Keratinocyte (primary cell): ENCODE measurements at regions not wholly inside any gene's neighbourhood (a gene's known extent, or its start where the extent isn't known, plus 50 kb on each side); places are given as distances from the start of the nearest gene placed in this dataset.

Experiments used
- DNase-seq: peaks from one replicate; pipeline ENCODE4 v3.0.0-alpha.2; 2011; ENCODE audit warnings: low read depth, missing footprints, low spot score
- FAIRE-seq: peaks from 2 replicates; lab custom pipeline; 2011; peaks lifted over from hg19 to GRCh38; lab: Jason Lieb, UNC
- H2AFZ ChIP-seq: 2 replicates; pipeline ENCODE4 v1.6.0; 2012; ENCODE audit warnings: low read length, control low read depth, inconsistent platforms; ENCODE audit not compliant: control insufficient read depth
- H3K27ac ChIP-seq: 2 replicates; pipeline ENCODE4 v1.5.1; 2011; ENCODE audit warnings: low read length; ENCODE audit not compliant: control insufficient read depth, insufficient read depth
- H3K27me3 ChIP-seq: 3 replicates; pipeline ENCODE4 v1.6.0; 2011; ENCODE audit warnings: low read length; ENCODE audit not compliant: control insufficient read depth, insufficient read depth; ENCODE audit errors: extremely low read depth
- H3K36me3 ChIP-seq, 2 experiments: 2 replicates in 1 of 2; 3 replicates in 1 of 2; pipeline ENCODE4 v1.5.1; 2011; ENCODE audit warnings: low read length in 2 of 2, mild to moderate bottlenecking in 1 of 2; ENCODE audit not compliant: control insufficient read depth in 2 of 2, insufficient read depth in 2 of 2; ENCODE audit errors: extremely low read depth in 1 of 2
- H3K4me1 ChIP-seq: 3 replicates; pipeline ENCODE4 v1.5.1; 2011; ENCODE audit warnings: low read length; ENCODE audit not compliant: control insufficient read depth, insufficient read depth; ENCODE audit errors: extremely low read depth
- H3K4me2 ChIP-seq: 3 replicates; pipeline ENCODE4 v1.6.0; 2011; ENCODE audit warnings: low read depth, low read length; ENCODE audit not compliant: control insufficient read depth, insufficient read depth; ENCODE audit errors: extremely low read depth
- H3K4me3 ChIP-seq, 3 experiments: fragments of 200-600 bp in 1 of 3; sonication (generic) in 1 of 3; 2 replicates in 2 of 3; 3 replicates in 1 of 3; pipeline ENCODE4 v1.5.1; 2011 to 2016; ENCODE audit warnings: low read length in 3 of 3, mild to moderate bottlenecking in 3 of 3, control low read depth in 2 of 3, inconsistent platforms in 1 of 3, low read depth in 1 of 3, mixed read lengths in 1 of 3, mixed run types in 1 of 3, moderate library complexity in 1 of 3; ENCODE audit not compliant: control insufficient read depth in 2 of 3, insufficient read depth in 2 of 3; ENCODE audit errors: extremely low read depth in 1 of 3
- H3K79me2 ChIP-seq: 2 replicates; pipeline ENCODE4 v1.6.0; 2012; ENCODE audit warnings: low read length; ENCODE audit not compliant: control insufficient read depth, insufficient read depth
- H3K9ac ChIP-seq: 3 replicates; pipeline ENCODE4 v1.6.0; 2011; ENCODE audit warnings: low read length; ENCODE audit not compliant: control insufficient read depth, insufficient read depth; ENCODE audit errors: extremely low read depth
- H3K9me1 ChIP-seq: 3 replicates; pipeline ENCODE4 v1.6.0; 2011; ENCODE audit warnings: low read length; ENCODE audit not compliant: control insufficient read depth, insufficient read depth; ENCODE audit errors: extremely low read depth
- H3K9me3 ChIP-seq: 2 replicates; pipeline ENCODE4 v1.5.1; 2012; ENCODE audit warnings: low read depth, low read length; ENCODE audit not compliant: control insufficient read depth
- H4K20me1 ChIP-seq: 3 replicates; pipeline ENCODE4 v1.6.0; 2011; ENCODE audit warnings: low read length; ENCODE audit not compliant: control insufficient read depth, insufficient read depth; ENCODE audit errors: extremely low read depth
- CTCF ChIP-seq, 3 experiments: IDR thresholded peaks in 1 of 3; conservative IDR thresholded peaks in 1 of 3; optimal IDR thresholded peaks in 1 of 3; 2 replicates in 2 of 3; 3 replicates in 1 of 3; pipeline versions ENCODE3 to v1.5.1; 2011; ENCODE audit warnings: low read length in 3 of 3, mild to moderate bottlenecking in 3 of 3, moderate library complexity in 2 of 3, control low read depth in 1 of 3, inconsistent platforms in 1 of 3; ENCODE audit not compliant: insufficient read depth in 2 of 3; ENCODE audit errors: extremely low read depth in 1 of 3
- EZH2 ChIP-seq: IDR thresholded peaks from one replicate; pipeline ENCODE4 v1.6.1; 2012; ENCODE audit warnings: inconsistent platforms, mild to moderate bottlenecking, low read length, moderate library complexity
- dilution Hi-C: fragments of 300-500 bp; cut with MboI; formaldehyde crosslinking; loops from one replicate; pipeline ENCODE4 v1.7.0; 2020; ENCODE audit warnings: low sequenced_read_pairs; ENCODE audit not compliant: extremely low pct_ligation_motif_present

- TF ChIP-seq EZH2 (no peak), CTCF (optimal IDR thresholded peaks at IDR 0.05 in 1 of 3, IDR thresholded peaks at IDR 0.05 in 1 of 3, conservative IDR thresholded peaks at IDR 0.05 in 1 of 3; ENCODE audit: extremely low read depth in 1 of 3, insufficient read depth in 2 of 3, low read length in 3 of 3) (no peak)
- Histone ChIP-seq H3K9ac (no peak overlapping the region), H3K79me2 (no peaks in the 10 kb centered on the region), H3K4me3 (no peak overlapping the region), H4K20me1 (no peaks in the 10 kb centered on the region), H3K27ac (no peak overlapping the region), H2AFZ (no peak overlapping the region), H3K4me2 (no peak overlapping the region), H3K4me1 (no peaks in the 10 kb centered on the region), H3K36me3 (no peaks in the 10 kb centered on the region), H3K27me3 (no peaks in the 10 kb centered on the region), H3K9me3 (no peaks in the 10 kb centered on the region), H3K9me1 (no peaks in the 10 kb centered on the region)
- no peak for FAIRE-seq
- DNase-seq, result no peak
- dilution Hi-C loops, result no loop called here
These were observed 159.1 kb downstream of the LRRC70 start for GRCh38 chr5:62737766-62738165.

DNA sequence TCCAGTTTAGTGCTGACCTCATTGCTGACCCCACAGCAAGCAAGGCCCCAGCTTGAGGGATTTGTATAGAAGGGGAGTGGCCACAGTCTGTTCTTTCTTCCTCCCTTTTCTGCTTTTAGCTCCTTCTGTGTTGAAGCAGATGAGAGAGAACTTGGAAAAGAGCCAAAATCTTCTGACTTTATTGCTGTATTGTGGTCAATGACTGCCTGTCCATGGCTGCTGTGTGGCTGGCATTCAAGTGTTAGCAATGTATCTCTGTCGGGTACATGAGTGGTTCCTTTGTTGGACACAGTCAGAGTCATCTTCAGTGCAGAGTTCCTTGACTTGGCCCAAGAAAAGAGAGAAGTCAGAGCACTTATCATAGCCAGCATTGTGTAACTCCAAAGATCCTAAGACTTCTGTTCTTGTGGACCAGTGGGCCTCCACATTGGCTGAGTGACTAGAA, 154.1 kb downstream of the LRRC70 start:
- Histone ChIP-seq H3K4me3 (no peak overlapping the region), H3K36me3 (no peaks in the 10 kb centered on the region), H3K27ac (no peak overlapping the region), H3K4me2 (no peak overlapping the region), H3K4me1 (no peaks in the 10 kb centered on the region), H2AFZ (no peak overlapping the region), H3K9me1 (no peaks in the 10 kb centered on the region), H4K20me1 (no peaks in the 10 kb centered on the region), H3K27me3 (no peaks in the 10 kb centered on the region), H3K9me3 (no peaks in the 10 kb centered on the region), H3K9ac (no peak overlapping the region), H3K79me2 (no peaks in the 10 kb centered on the region)
- DNase-seq (no peak), FAIRE-seq (no peak)
- TF ChIP-seq EZH2 (no peak), CTCF (optimal IDR thresholded peaks at IDR 0.05 in 1 of 3, IDR thresholded peaks at IDR 0.05 in 1 of 3, conservative IDR thresholded peaks at IDR 0.05 in 1 of 3; ENCODE audit: extremely low read depth in 1 of 3, insufficient read depth in 2 of 3, low read length in 3 of 3) (no peak)
- dilution Hi-C loops, result no loop called here
